Sigmoid colon (tissue), 6 donors: ENCODE measurements at regions not wholly inside any gene's neighbourhood (a gene's known extent, or its start where the extent isn't known, plus 50 kb on each side); places are given as distances from the start of the nearest gene placed in this dataset.

Experiments
- DNase-seq: peaks from one replicate; pipeline ENCODE4 v3.0.0-alpha.2; 2019
- H3K27ac ChIP-seq, 4 donors: fragments of 200-600 bp; sonication (generic); one replicate each; pipeline ENCODE4 v1.5.1; 2016 to 2019; ENCODE audit warnings: mild to moderate bottlenecking in 1 of 4
- H3K27me3 ChIP-seq, 3 donors: fragments of 200-600 bp; sonication (generic); one replicate each; pipeline ENCODE4 v1.5.1; 2019; ENCODE audit warnings: mild to moderate bottlenecking in 1 of 3
- H3K36me3 ChIP-seq, 4 donors: fragments of 200-600 bp; sonication (generic); one replicate each; pipeline ENCODE4 v1.5.1; 2016 to 2019
- H3K4me1 ChIP-seq, 4 donors: fragments of 200-600 bp; sonication (generic); one replicate each; pipeline ENCODE4 v1.5.1; 2017 to 2019
- H3K4me3 ChIP-seq, 4 donors: fragments of 200-600 bp; sonication (generic); one replicate each; pipeline ENCODE4 v1.5.1; 2017 to 2019; ENCODE audit warnings: mild to moderate bottlenecking in 2 of 4, moderate library complexity in 1 of 4
- H3K9me3 ChIP-seq, 4 donors: fragments of 200-600 bp in 3 of 4; sonication (generic) in 3 of 4; one replicate each; pipeline versions ENCODE4 v1.5.1 to v1.6.1; 2013 to 2019
- EP300 ChIP-seq, 4 donors: sonication (generic); formaldehyde crosslinking; IDR thresholded peaks; one replicate each; pipeline ENCODE4 v1.6.1; 2017; ENCODE audit warnings: antibody characterized with exemption in 4 of 4
- POLR2A ChIP-seq, 2 donors: fragments of 450-650 bp; IDR thresholded peaks; one replicate each; pipeline ENCODE4 v1.6.1; 2016; ENCODE audit warnings: antibody characterized with exemption in 2 of 2, mild to moderate bottlenecking in 2 of 2, moderate library complexity in 2 of 2
- POLR2AphosphoS5 ChIP-seq, 4 donors: sonication (generic); formaldehyde crosslinking; IDR thresholded peaks; one replicate each; pipeline ENCODE4 v1.6.1; 2017; ENCODE audit warnings: antibody characterized with exemption in 4 of 4
- WGBS, 2 donors: extraction: QIAGEN DNeasy Blood & Tissue Kit; methylation state at CpG; one replicate each; pipeline ENCODE4 v1.1.7; 2013; 5-methylcytosine and 5-hydroxymethylcytosine counted together
- intact Hi-C: fragments of 100-400 bp; cut with DNase I; formaldehyde crosslinking; loops from one replicate; pipeline ENCODE4 v1.15.1; 2023
- TF ChIP-seq, protein P1 (sequence below), 4 experiments: fragments of 450-650 bp in 3 of 4; fragments of 200-600 bp in 1 of 4; IDR thresholded peaks; one replicate each; pipeline ENCODE4 v1.5.1; 2016 to 2019; ENCODE audit warnings: antibody characterized with exemption in 4 of 4, mild to moderate bottlenecking in 3 of 4, moderate library complexity in 2 of 4
- donor health status: healthy with polysubstance abuse.
- donor health status: healthy.

DNA sequence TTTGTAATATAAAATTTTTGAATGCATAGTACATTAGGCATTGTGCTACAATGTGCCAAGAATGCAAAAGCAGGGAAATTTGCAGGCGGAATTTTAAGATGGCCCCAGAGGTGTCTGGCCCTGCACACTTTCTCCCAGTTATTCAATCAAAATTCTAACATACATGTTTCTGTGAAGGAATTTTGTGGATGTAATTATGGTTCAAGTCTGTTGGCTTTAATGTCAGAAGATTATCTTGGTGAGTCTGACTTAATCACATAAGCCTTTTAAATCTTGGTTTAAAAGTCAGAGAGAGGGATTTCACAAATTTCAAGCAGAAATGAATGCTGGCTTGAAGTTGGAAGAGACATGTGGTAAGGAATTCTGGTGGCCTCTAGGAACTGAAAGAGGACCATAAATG is 423.4 kb upstream of the CCDC179 start:
- 89 to 93% methylated on average over 1 of the region's 1 CpG for WGBS, 2 donors
- intact Hi-C loops: no loop called here
- Histone ChIP-seq H3K27ac (no peak overlapping the region), H3K27me3 (no peaks in the 10 kb centered on the region), H3K9me3 (no peaks in the 10 kb centered on the region), H3K4me1 (no peaks in the 10 kb centered on the region), H3K4me3 (no peak overlapping the region), H3K36me3 (no peaks in the 10 kb centered on the region)
- DNase-seq: no peak
- TF ChIP-seq, protein P1, sequence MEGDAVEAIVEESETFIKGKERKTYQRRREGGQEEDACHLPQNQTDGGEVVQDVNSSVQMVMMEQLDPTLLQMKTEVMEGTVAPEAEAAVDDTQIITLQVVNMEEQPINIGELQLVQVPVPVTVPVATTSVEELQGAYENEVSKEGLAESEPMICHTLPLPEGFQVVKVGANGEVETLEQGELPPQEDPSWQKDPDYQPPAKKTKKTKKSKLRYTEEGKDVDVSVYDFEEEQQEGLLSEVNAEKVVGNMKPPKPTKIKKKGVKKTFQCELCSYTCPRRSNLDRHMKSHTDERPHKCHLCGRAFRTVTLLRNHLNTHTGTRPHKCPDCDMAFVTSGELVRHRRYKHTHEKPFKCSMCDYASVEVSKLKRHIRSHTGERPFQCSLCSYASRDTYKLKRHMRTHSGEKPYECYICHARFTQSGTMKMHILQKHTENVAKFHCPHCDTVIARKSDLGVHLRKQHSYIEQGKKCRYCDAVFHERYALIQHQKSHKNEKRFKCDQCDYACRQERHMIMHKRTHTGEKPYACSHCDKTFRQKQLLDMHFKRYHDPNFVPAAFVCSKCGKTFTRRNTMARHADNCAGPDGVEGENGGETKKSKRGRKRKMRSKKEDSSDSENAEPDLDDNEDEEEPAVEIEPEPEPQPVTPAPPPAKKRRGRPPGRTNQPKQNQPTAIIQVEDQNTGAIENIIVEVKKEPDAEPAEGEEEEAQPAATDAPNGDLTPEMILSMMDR (IDR thresholded peaks at IDR 0.05): no peak
- TF ChIP-seq POLR2A (IDR thresholded peaks at IDR 0.05) (no peak), EP300 (IDR thresholded peaks at IDR 0.05) (no peak), POLR2AphosphoS5 (IDR thresholded peaks at IDR 0.05) (no peak)

DNA sequence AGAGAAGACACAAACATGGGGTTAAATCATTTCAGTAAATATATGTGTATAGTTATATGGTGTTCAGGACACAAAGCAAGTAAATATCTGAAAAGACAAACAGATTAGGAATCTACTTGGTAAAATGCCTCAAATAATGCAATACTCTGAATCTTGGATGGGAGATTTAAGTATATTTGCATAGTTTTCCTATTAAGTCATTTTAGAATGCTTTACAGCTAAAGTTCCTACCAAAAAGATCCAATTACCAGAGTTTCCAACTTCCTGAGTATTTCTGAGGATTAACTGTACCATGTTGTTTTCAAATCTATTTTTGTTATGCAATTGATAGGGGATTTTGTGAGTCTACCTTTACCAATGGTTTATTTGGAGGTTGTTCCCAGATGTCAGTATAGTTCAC is 424.4 kb upstream of the CCDC179 start:
- H3K4me1 ChIP-seq: no peaks in the 10 kb centered on the region
- H3K27ac ChIP-seq: no peak overlapping the region
- H3K4me3 ChIP-seq: no peak overlapping the region
- no peaks in the 10 kb centered on the region for H3K36me3 ChIP-seq
- intact Hi-C loops: no loop called here
- no peaks in the 10 kb centered on the region for H3K9me3 ChIP-seq
- TF ChIP-seq POLR2AphosphoS5 (IDR thresholded peaks at IDR 0.05): no peak
- TF ChIP-seq EP300 (IDR thresholded peaks at IDR 0.05): no peak
- TF ChIP-seq POLR2A (IDR thresholded peaks at IDR 0.05): no peak
- TF ChIP-seq, protein P1 (IDR thresholded peaks at IDR 0.05): no peak
- H3K27me3 ChIP-seq: no peaks in the 10 kb centered on the region
- no peak for DNase-seq

DNA sequence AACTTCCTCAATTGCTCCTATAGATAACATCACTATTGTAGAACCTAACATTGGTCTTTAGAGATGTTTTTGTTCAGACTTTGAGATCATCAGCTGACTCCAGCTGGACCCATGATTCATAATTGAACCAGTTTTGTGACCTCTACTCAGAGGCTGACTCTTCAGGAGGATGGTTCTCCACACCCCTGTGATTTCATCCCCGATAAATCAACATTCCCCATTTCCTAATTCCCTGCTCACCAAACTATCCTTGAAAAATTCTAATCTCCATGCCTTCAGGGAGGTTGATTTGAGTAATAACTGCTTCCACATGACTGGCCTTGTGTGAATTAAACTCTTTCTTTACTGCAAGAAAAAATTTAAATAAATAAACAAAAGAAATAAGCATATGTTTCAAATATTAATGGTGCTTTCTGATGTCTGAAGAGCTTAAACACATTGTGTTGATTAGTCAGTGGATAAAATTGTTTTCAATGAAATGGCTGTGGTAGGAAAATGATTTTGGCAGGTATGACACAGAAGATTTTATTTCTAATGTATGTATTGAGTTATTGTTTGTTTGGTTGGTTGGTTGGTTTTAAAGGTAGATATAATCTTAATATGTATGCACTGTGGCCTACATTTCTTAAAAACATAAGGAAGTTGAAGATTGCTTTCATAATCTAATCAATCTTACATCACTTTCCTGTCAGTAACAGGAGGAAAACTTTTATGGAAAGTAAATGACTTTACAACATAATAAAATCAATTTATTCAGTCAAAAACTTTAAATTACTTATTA is 427.9 kb upstream of the CCDC179 start:
- H3K36me3 ChIP-seq: no peaks in the 10 kb centered on the region
- no peaks in the 10 kb centered on the region for H3K4me1 ChIP-seq
- no peaks in the 10 kb centered on the region for H3K27me3 ChIP-seq
- H3K9me3 ChIP-seq: no peaks in the 10 kb centered on the region
- H3K4me3 ChIP-seq: no peak overlapping the region
- intact Hi-C loops: no loop called here
- H3K27ac ChIP-seq: no peak overlapping the region
- no peak for DNase-seq
- WGBS, 2 donors: 0 to 87% methylated on average over 1 of the region's 1 CpG
- TF ChIP-seq POLR2A (IDR thresholded peaks at IDR 0.05) (no peak), EP300 (IDR thresholded peaks at IDR 0.05) (no peak), POLR2AphosphoS5 (IDR thresholded peaks at IDR 0.05) (no peak)
- TF ChIP-seq, protein P1 (IDR thresholded peaks at IDR 0.05): no peak

DNA sequence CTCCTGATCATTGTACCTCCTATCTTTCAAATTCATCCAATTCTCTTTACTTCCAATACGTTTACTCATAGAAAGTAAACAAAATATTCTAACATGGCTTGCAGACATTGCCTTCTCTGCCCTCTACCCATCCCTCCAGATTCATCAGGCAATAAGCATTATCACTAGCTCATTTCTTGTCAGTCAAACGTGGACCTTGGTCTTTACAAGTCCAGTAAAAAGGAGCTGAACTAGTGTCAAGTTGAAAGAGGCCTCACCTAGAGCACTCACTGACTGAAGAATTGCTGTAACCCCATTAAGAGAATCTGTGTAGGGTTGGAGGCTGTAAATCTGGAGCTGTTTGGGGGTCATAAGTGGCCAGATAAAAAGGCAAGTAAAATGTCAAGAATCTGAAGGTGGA is 435.0 kb upstream of the CCDC179 start:
- no peak for DNase-seq
- TF ChIP-seq POLR2AphosphoS5 (IDR thresholded peaks at IDR 0.05): no peak
- no peak for TF ChIP-seq POLR2A (IDR thresholded peaks at IDR 0.05)
- TF ChIP-seq, protein P1 (IDR thresholded peaks at IDR 0.05): no peak
- TF ChIP-seq EP300 (IDR thresholded peaks at IDR 0.05): no peak
- no peaks in the 10 kb centered on the region for H3K4me1 ChIP-seq
- intact Hi-C loops: no loop called here
- H3K4me3 ChIP-seq: no peak overlapping the region
- no peaks in the 10 kb centered on the region for H3K36me3 ChIP-seq
- no peak overlapping the region for H3K27ac ChIP-seq
- H3K9me3 ChIP-seq: no peaks in the 10 kb centered on the region
- H3K27me3 ChIP-seq: no peaks in the 10 kb centered on the region
- WGBS, 2 donors: 24 to 46% methylated on average over 2 of the region's 2 CpGs

DNA sequence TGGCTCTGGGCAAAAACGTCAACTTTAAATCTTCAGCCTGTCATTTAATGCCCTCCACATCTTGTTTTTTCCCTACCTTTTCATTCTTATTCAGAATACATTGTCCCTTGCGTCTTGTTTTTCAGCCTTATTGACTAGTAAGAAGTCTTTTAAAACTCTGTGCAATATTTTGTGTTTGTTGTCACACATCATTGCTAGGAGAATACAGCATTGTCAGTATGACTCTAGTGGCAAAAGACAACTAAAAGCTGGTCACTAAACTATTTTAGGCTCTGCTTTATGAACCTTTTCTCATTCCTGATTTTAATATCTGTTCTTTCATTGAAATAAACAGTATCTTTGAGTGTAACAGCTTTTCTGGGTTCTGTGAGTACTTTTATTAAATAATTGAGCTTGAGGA is 447.8 kb upstream of the CCDC179 start:
- TF ChIP-seq POLR2A (IDR thresholded peaks at IDR 0.05): no peak
- TF ChIP-seq, protein P1 (IDR thresholded peaks at IDR 0.05): no peak
- no peak for TF ChIP-seq POLR2AphosphoS5 (IDR thresholded peaks at IDR 0.05)
- no peak for TF ChIP-seq EP300 (IDR thresholded peaks at IDR 0.05)
- Histone ChIP-seq H3K4me3 (no peak overlapping the region), H3K36me3 (no peaks in the 10 kb centered on the region), H3K27me3 (no peaks in the 10 kb centered on the region), H3K4me1 (no peaks in the 10 kb centered on the region), H3K9me3 (peaks cover 0 to 4% (median 0%) of the 10 kb centered on the region in 4 donors), H3K27ac (no peak overlapping the region)
- WGBS, 2 donors: 72 to 79% methylated on average over 2 of the region's 2 CpGs
- no peak for DNase-seq
- intact Hi-C loops: no loop called here
